Uterus (tissue), 3 donors: ENCODE measurements at regions not wholly inside any gene's neighbourhood (a gene's known extent, or its start where the extent isn't known, plus 50 kb on each side); places are given as distances from the start of the nearest gene placed in this dataset.

Experiments
- DNase-seq, 2 donors: peaks; one replicate each; pipeline ENCODE4 v3.0.0-alpha.2; 2019 to 2020
- H3K27ac ChIP-seq, 2 donors: fragments of 200-600 bp; sonication (generic); 1 replicate in 1 of 2; 2 replicates in 1 of 2; pipeline ENCODE4 v1.5.1; 2016 to 2018
- H3K27me3 ChIP-seq, 2 donors: fragments of 200-600 bp; sonication (generic); one replicate each; pipeline ENCODE4 v1.5.1; 2018 to 2019; ENCODE audit warnings: control low read depth in 1 of 2
- H3K36me3 ChIP-seq, 2 donors: fragments of 200-600 bp; sonication (generic); one replicate each; pipeline ENCODE4 v1.5.1; 2019; ENCODE audit warnings: control low read depth in 1 of 2
- H3K4me1 ChIP-seq, 2 donors: fragments of 200-600 bp; sonication (generic); one replicate each; pipeline ENCODE4 v1.5.1; 2018 to 2019; ENCODE audit warnings: control low read depth in 1 of 2
- H3K4me3 ChIP-seq, 2 donors: fragments of 200-600 bp; sonication (generic); 1 replicate in 1 of 2; 2 replicates in 1 of 2; pipeline ENCODE4 v1.5.1; 2018 to 2019; ENCODE audit warnings: mild to moderate bottlenecking in 1 of 2
- H3K9me3 ChIP-seq, 2 donors: fragments of 200-600 bp; sonication (generic); one replicate each; pipeline ENCODE4 v1.5.1; 2019; ENCODE audit warnings: control low read depth in 1 of 2
- CTCF ChIP-seq, 4 experiments: fragments of 200-600 bp in 2 of 4; fragments of 450-650 bp in 2 of 4; sonication (generic) in 2 of 4; IDR thresholded peaks; one replicate each; pipeline ENCODE4 v1.5.1; 2016 to 2019; ENCODE audit warnings: antibody characterized with exemption in 4 of 4, mild to moderate bottlenecking in 2 of 4, moderate library complexity in 1 of 4
- POLR2A ChIP-seq, 2 donors: fragments of 450-650 bp; IDR thresholded peaks; one replicate each; pipeline ENCODE4 v1.6.1; 2016; ENCODE audit warnings: antibody characterized with exemption in 2 of 2, mild to moderate bottlenecking in 1 of 2, moderate library complexity in 1 of 2
- intact Hi-C: fragments of 100-400 bp; cut with DNase I; formaldehyde crosslinking; loops from one replicate; pipeline ENCODE4 v1.15.1; 2023; ENCODE audit warnings: low total_unique reads
- donor health status: DM: yes; HTN: yes; CAD: no.

- no peak for TF ChIP-seq POLR2A (IDR thresholded peaks at IDR 0.05)
- DNase-seq: no peak
- Histone ChIP-seq H3K4me1 (no peaks in the 10 kb centered on the region), H3K27ac (no peak overlapping the region), H3K9me3 (no peaks in the 10 kb centered on the region), H3K36me3 (no peaks in the 10 kb centered on the region), H3K4me3 (no peak overlapping the region), H3K27me3 (no peaks in the 10 kb centered on the region)
- intact Hi-C loops: no loop called here
These were observed 63.6 kb upstream of the STX16 start for GRCh38 chr20:58587467-58587866.

GRCh38 chr20:58586565-58587093, 64.5 kb upstream of the STX16 start:
- Histone ChIP-seq H3K27ac (no peak overlapping the region), H3K27me3 (no peaks in the 10 kb centered on the region), H3K4me3 (no peak overlapping the region), H3K4me1 (no peaks in the 10 kb centered on the region), H3K36me3 (no peaks in the 10 kb centered on the region), H3K9me3 (no peaks in the 10 kb centered on the region)
- DNase-seq: no peak
- no peak for TF ChIP-seq CTCF (IDR thresholded peaks at IDR 0.05)
- TF ChIP-seq POLR2A (IDR thresholded peaks at IDR 0.05): no peak
- intact Hi-C loops: no loop called here

- Histone ChIP-seq H3K4me3 (no peak overlapping the region), H3K4me1 (no peaks in the 10 kb centered on the region), H3K27ac (peak overlapping the region; percentile 26 to 30), H3K36me3 (no peaks in the 10 kb centered on the region), H3K27me3 (no peaks in the 10 kb centered on the region), H3K9me3 (no peaks in the 10 kb centered on the region)
- no peak for TF ChIP-seq POLR2A (IDR thresholded peaks at IDR 0.05)
- no peak for TF ChIP-seq CTCF (IDR thresholded peaks at IDR 0.05)
- DNase-seq: peak in 1 of 2 donors; percentile 36
- intact Hi-C loops: no loop called here
These were observed 65.1 kb upstream of the STX16 start for GRCh38 chr20:58585753-58586540.

GRCh38 chr20:58584881-58585752, 66.0 kb upstream of the STX16 start:
- Histone ChIP-seq H3K27ac (peak overlapping the region; percentile 26 to 30), H3K36me3 (no peaks in the 10 kb centered on the region), H3K4me1 (no peaks in the 10 kb centered on the region), H3K9me3 (no peaks in the 10 kb centered on the region), H3K4me3 (no peak overlapping the region), H3K27me3 (no peaks in the 10 kb centered on the region)
- TF ChIP-seq CTCF (IDR thresholded peaks at IDR 0.05): no peak
- TF ChIP-seq POLR2A (IDR thresholded peaks at IDR 0.05): no peak
- intact Hi-C loops: no loop called here
- DNase-seq: peak in 1 of 2 donors; percentile 9

- no peaks in the 10 kb centered on the region for H3K9me3 ChIP-seq
- TF ChIP-seq POLR2A (IDR thresholded peaks at IDR 0.05): no peak
- no peak for TF ChIP-seq CTCF (IDR thresholded peaks at IDR 0.05)
- no peak overlapping the region for H3K4me3 ChIP-seq
- H3K4me1 ChIP-seq: no peaks in the 10 kb centered on the region
- peak in 1 of 2 donors; percentile 9 for DNase-seq
- no peak overlapping the region for H3K27ac ChIP-seq
- no peaks in the 10 kb centered on the region for H3K36me3 ChIP-seq
- H3K27me3 ChIP-seq: no peaks in the 10 kb centered on the region
- intact Hi-C loops: no loop called here
These were observed 66.8 kb upstream of the STX16 start for GRCh38 chr20:58584051-58584824.
